GM23248 (cell line): ENCODE measurements at regions not wholly inside any gene's neighbourhood (a gene's known extent, or its start where the extent isn't known, plus 50 kb on each side); places are given as distances from the start of the nearest gene placed in this dataset.

Experiments used
- DNase-seq: peaks from one replicate; pipeline ENCODE4 v3.0.0-alpha.2; 2015
- H2AFZ ChIP-seq: fragments of 200-600 bp; sonication (generic); 2 replicates; pipeline ENCODE4 v1.6.1; 2016; ENCODE audit warnings: antibody characterized with exemption
- H3F3A ChIP-seq: fragments of 200-600 bp; sonication (generic); 2 replicates; pipeline ENCODE4 v1.6.1; 2016; ENCODE audit warnings: mild to moderate bottlenecking, antibody characterized with exemption, mixed run types; ENCODE audit not compliant: insufficient read depth
- H3K27ac ChIP-seq: fragments of 200-600 bp; sonication (generic); 2 replicates; pipeline ENCODE4 v1.5.1; 2016; ENCODE audit warnings: mild to moderate bottlenecking
- H3K27me3 ChIP-seq: fragments of 200-600 bp; sonication (generic); replicated peaks from 2 replicates; pipeline ENCODE4 v1.6.1; 2016; ENCODE audit warnings: mild to moderate bottlenecking; ENCODE audit not compliant: insufficient read depth
- H3K36me3 ChIP-seq: fragments of 200-600 bp; sonication (generic); 2 replicates; pipeline ENCODE4 v1.6.1; 2016; ENCODE audit warnings: low read depth, mild to moderate bottlenecking
- H3K4me1 ChIP-seq: fragments of 200-600 bp; sonication (generic); 2 replicates; pipeline ENCODE4 v1.6.1; 2016; ENCODE audit warnings: mild to moderate bottlenecking; ENCODE audit not compliant: insufficient read depth
- H3K4me2 ChIP-seq: fragments of 200-600 bp; sonication (generic); one replicate; pipeline ENCODE4 v1.6.1; 2016; ENCODE audit warnings: mild to moderate bottlenecking; ENCODE audit not compliant: unreplicated experiment
- H3K4me3 ChIP-seq: fragments of 200-600 bp; sonication (generic); 2 replicates; pipeline ENCODE4 v1.5.1; 2016; ENCODE audit warnings: mild to moderate bottlenecking
- H3K79me2 ChIP-seq: fragments of 200-600 bp; sonication (generic); 2 replicates; pipeline ENCODE4 v1.6.1; 2016; ENCODE audit warnings: mild to moderate bottlenecking; ENCODE audit not compliant: insufficient read depth
- H3K9ac ChIP-seq: fragments of 200-600 bp; sonication (generic); 2 replicates; pipeline ENCODE4 v1.6.1; 2016; ENCODE audit warnings: mild to moderate bottlenecking
- H3K9me2 ChIP-seq: fragments of 200-600 bp; sonication (generic); 2 replicates; pipeline ENCODE4 v1.6.1; 2016; ENCODE audit warnings: mixed run types, mild to moderate bottlenecking, moderate library complexity; ENCODE audit not compliant: insufficient read depth
- H3K9me3 ChIP-seq: fragments of 200-600 bp; sonication (generic); one replicate; pipeline ENCODE4 v1.6.1; 2017; ENCODE audit warnings: low read depth
- H4K20me1 ChIP-seq: fragments of 200-600 bp; sonication (generic); 2 replicates; pipeline ENCODE4 v1.6.0; 2016; ENCODE audit not compliant: insufficient read depth
- EZH2 ChIP-seq: fragments of 200-600 bp; sonication (generic); IDR thresholded peaks from 2 replicates; pipeline ENCODE4 v1.6.1; 2018; ENCODE audit warnings: antibody characterized with exemption, mild to moderate bottlenecking; ENCODE audit not compliant: insufficient read depth, poor library complexity, severe bottlenecking
- EZH2phosphoT487 ChIP-seq: fragments of 200-600 bp; sonication (generic); IDR thresholded peaks from 2 replicates; pipeline ENCODE4 v1.6.1; 2018; ENCODE audit warnings: antibody characterized with exemption, moderate library complexity, mild to moderate bottlenecking, low read depth; ENCODE audit not compliant: insufficient read depth
- WGBS, 2 experiments: methylation state at CpG; one replicate each; pipeline ENCODE4 v1.1.6; 2015 to 2017; ENCODE audit warnings: low lambda C conversion rate in 2 of 2, low coverage in 1 of 2; ENCODE audit errors: missing lambda C conversion rate in 2 of 2; 5-methylcytosine and 5-hydroxymethylcytosine counted together
- in situ Hi-C: fragments of 300-500 bp; cut with MboI; formaldehyde crosslinking; loops from 2 replicates; pipeline ENCODE4 v1.15.0; 2020

DNA sequence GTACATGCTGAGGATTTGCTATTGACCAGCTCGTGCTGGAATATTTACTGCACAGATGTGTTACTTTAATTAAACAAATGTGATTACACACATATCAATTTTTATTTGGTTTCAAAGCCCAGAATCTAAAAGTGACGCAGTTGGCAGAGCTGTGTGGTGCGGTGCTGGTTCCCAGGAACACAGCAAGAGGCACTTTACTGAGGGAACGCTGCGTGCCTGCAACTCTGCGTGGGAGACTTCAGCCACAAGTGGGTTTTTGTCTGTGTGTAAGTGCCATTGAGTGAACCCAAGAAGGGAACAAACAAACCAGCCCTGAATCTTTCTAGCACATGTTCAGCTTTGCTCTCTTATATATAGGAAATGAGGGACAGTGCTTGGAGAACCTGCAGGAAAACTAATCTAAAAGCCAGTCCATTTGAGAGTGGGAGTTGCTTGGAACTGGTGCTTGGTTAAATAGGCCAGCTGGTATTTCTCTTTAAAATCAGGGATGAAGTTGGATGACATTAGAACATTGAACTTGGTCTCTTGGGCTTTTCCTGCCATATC is 196.6 kb upstream of the CELF4 start:
- H3K9me3 ChIP-seq: no peaks in the 10 kb centered on the region
- H3K27ac ChIP-seq: no peak overlapping the region
- in situ Hi-C loops: no loop called here
- H2AFZ ChIP-seq: no peak overlapping the region
- H3K4me2 ChIP-seq: no peak overlapping the region
- H3K79me2 ChIP-seq: no peaks in the 10 kb centered on the region
- H3K27me3 ChIP-seq: no peaks in the 10 kb centered on the region
- no peak overlapping the region for H3K4me3 ChIP-seq
- TF ChIP-seq EZH2phosphoT487: no peak
- TF ChIP-seq EZH2: no peak
- H3K9ac ChIP-seq: no peak overlapping the region
- no peaks in the 10 kb centered on the region for H3K4me1 ChIP-seq
- no peaks in the 10 kb centered on the region for H3K9me2 ChIP-seq
- no peaks in the 10 kb centered on the region for H4K20me1 ChIP-seq
- H3K36me3 ChIP-seq: no peaks in the 10 kb centered on the region
- 2 to 3% methylated on average over 6 of the region's 6 CpGs for WGBS, 2 experiments
- DNase-seq: no peak
- no peaks in the 10 kb centered on the region for H3F3A ChIP-seq

DNA sequence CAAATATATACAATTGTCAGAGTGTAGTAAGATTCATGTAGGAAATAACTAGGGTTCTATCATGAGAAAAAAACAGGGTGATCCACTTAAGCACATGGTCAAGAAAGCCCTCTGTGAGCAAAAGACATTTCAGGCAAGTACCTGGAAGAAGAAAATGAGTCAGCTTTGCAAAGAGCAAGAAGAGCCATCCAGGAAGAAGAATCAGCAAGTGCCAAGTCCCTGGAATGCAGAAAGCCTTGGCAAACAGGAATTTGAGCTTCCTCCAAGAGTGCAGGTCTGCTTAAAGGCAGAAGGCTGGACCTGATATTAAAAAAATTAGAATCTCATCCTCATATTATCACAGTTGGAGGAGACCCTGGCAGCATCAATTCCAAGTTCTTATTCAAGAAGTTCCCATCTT is 188.5 kb upstream of the CELF4 start:
- H4K20me1 ChIP-seq: no peaks in the 10 kb centered on the region
- no peak for DNase-seq
- no peaks in the 10 kb centered on the region for H3K9me2 ChIP-seq
- no peaks in the 10 kb centered on the region for H3K36me3 ChIP-seq
- no peak overlapping the region for H3K9ac ChIP-seq
- no peaks in the 10 kb centered on the region for H3K27me3 ChIP-seq
- no peak for TF ChIP-seq EZH2phosphoT487
- no peak for TF ChIP-seq EZH2
- in situ Hi-C loops: no loop called here
- H3K4me2 ChIP-seq: no peak overlapping the region
- H2AFZ ChIP-seq: no peak overlapping the region
- H3K4me3 ChIP-seq: no peak overlapping the region
- no peak overlapping the region for H3K27ac ChIP-seq
- H3K9me3 ChIP-seq: no peaks in the 10 kb centered on the region
- no peaks in the 10 kb centered on the region for H3F3A ChIP-seq
- H3K79me2 ChIP-seq: no peaks in the 10 kb centered on the region
- H3K4me1 ChIP-seq: no peaks in the 10 kb centered on the region

DNA sequence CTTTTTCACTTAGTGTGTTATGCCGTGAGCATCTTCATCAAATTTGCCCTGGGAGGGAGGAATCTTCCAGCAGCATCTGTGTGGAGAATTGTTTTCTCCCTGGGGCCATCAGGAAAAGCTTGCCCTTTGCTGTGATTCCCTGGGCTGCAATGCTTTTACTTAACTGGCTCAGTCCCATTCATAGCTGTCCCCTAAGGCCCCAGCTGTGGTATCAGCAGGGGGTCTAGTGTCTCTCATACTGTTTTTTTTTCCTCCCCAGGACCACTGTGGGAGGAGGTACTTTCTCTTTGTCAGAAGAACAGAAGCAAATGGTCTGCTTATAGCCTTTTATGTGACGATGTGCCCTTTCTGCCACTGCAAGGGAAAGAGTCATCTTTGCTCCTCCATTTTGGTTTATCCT is 176.8 kb upstream of the CELF4 start:
- no peak overlapping the region for H3K4me3 ChIP-seq
- in situ Hi-C loops: no loop called here
- H3K9me3 ChIP-seq: no peaks in the 10 kb centered on the region
- no peaks in the 10 kb centered on the region for H3K9me2 ChIP-seq
- no peak overlapping the region for H2AFZ ChIP-seq
- no peak overlapping the region for H3K4me2 ChIP-seq
- H3K36me3 ChIP-seq: no peaks in the 10 kb centered on the region
- no peaks in the 10 kb centered on the region for H3K27me3 ChIP-seq
- TF ChIP-seq EZH2phosphoT487 (no peak), EZH2 (no peak)
- DNase-seq: no peak
- H3K27ac ChIP-seq: no peak overlapping the region
- no peaks in the 10 kb centered on the region for H3F3A ChIP-seq
- H3K79me2 ChIP-seq: no peaks in the 10 kb centered on the region
- H3K9ac ChIP-seq: no peak overlapping the region
- no peaks in the 10 kb centered on the region for H3K4me1 ChIP-seq
- no peaks in the 10 kb centered on the region for H4K20me1 ChIP-seq
- WGBS, 2 experiments: 39 to 43% methylated on average over 2 of the region's 2 CpGs

DNA sequence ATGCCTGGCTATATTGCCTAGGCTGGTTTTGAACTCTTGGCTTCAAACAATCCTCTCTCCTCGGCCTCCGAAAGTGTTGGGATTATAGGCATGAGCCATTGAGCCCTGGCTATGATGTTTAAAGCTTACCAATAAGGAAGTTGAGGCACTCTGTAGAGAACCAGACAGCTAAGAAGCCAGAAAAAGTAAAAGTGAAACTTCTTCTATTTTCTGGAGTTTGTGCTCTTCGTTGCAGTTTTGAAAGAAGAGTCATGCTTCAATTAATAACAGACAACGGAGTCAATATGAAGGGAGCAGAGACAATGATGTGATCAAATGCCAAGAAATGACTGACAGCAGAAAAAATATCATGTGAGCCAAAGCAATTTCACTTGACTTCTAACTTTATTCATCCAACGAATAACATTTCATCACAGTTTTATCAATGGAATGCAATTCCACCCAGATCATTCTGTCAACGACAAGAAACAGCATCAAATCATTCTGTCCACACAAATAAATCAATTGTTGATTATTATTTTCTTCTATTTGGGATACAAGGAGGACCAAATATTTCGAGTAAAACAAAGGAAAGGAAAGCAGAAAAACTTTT is 175.5 kb upstream of the CELF4 start:
- Histone ChIP-seq H3F3A (no peaks in the 10 kb centered on the region), H3K9ac (no peak overlapping the region), H3K27ac (no peak overlapping the region), H4K20me1 (no peaks in the 10 kb centered on the region), H3K9me3 (no peaks in the 10 kb centered on the region), H3K4me1 (no peaks in the 10 kb centered on the region), H3K36me3 (no peaks in the 10 kb centered on the region), H3K79me2 (no peaks in the 10 kb centered on the region), H3K4me2 (no peak overlapping the region), H3K4me3 (no peak overlapping the region), H3K9me2 (no peaks in the 10 kb centered on the region), H3K27me3 (no peaks in the 10 kb centered on the region), H2AFZ (no peak overlapping the region)
- TF ChIP-seq EZH2phosphoT487 (no peak), EZH2 (no peak)
- WGBS, 2 experiments: 5 to 7% methylated on average over 7 of the region's 7 CpGs
- in situ Hi-C loops: no loop called here
- DNase-seq: no peak

DNA sequence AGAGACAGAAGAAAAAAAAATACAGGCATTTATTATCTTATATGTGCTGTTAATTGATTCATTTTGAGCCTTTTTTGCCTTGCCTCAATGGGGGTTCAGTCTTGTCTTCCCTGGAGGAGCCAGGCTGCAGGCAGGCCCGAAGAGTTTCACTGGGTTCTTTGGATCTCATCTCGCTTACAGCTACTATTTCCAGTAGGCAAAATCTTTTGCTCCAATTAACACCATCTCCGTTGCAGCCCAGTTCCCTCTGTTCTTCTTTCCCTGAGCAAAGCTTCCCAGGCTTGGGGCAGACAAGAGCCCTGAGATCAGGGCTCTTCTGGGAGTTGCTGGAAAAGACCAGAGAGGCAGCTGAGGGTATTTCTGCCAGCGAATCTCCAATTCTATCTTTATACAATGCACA is 168.8 kb upstream of the CELF4 start:
- Histone ChIP-seq H3K4me2 (no peak overlapping the region), H2AFZ (no peak overlapping the region), H3K4me3 (no peak overlapping the region), H3K36me3 (no peaks in the 10 kb centered on the region), H3F3A (no peaks in the 10 kb centered on the region), H3K9me2 (no peaks in the 10 kb centered on the region), H3K9me3 (no peaks in the 10 kb centered on the region), H4K20me1 (no peaks in the 10 kb centered on the region), H3K4me1 (no peaks in the 10 kb centered on the region), H3K79me2 (no peaks in the 10 kb centered on the region), H3K9ac (no peak overlapping the region), H3K27me3 (no peaks in the 10 kb centered on the region), H3K27ac (no peak overlapping the region)
- WGBS, 2 experiments: 11 to 13% methylated on average over 4 of the region's 4 CpGs
- no peak for TF ChIP-seq EZH2
- no peak for DNase-seq
- in situ Hi-C loops: no loop called here
